Neural cell (in vitro differentiated cells): ENCODE measurements at regions not wholly inside any gene's neighbourhood (a gene's known extent, or its start where the extent isn't known, plus 50 kb on each side); places are given as distances from the start of the nearest gene placed in this dataset.

Experiments
- EP300 ChIP-seq: fragments of 450-650 bp; conservative IDR thresholded peaks from 2 replicates; pipeline ENCODE4 v1.6.1; 2014; ENCODE audit warnings: antibody characterized with exemption, mild to moderate bottlenecking, moderate library complexity; ENCODE audit not compliant: poor library complexity, severe bottlenecking
- EZH2 ChIP-seq: fragments of 200-600, 300-800 bp; shearing (Covaris generic), sonication (generic); IDR thresholded peaks from 2 replicates; pipeline ENCODE4 v1.6.1; 2014; ENCODE audit warnings: antibody characterized with exemption, low read length, borderline replicate concordance, mild to moderate bottlenecking; ENCODE audit not compliant: insufficient read depth, poor library complexity, severe bottlenecking
- MXI1 ChIP-seq: fragments of 450-650 bp; conservative IDR thresholded peaks from 2 replicates; pipeline ENCODE4 v1.6.1; 2014; ENCODE audit warnings: antibody characterized with exemption, mild to moderate bottlenecking; ENCODE audit not compliant: poor library complexity, severe bottlenecking
- POLR2AphosphoS5 ChIP-seq: IDR thresholded peaks from 2 replicates; pipeline ENCODE4 v1.6.1; 2012
- RAD21 ChIP-seq: fragments of 450-650 bp; conservative IDR thresholded peaks from 2 replicates; pipeline ENCODE4 v1.6.1; 2014; ENCODE audit warnings: antibody characterized with exemption, mild to moderate bottlenecking, moderate library complexity
- SMC3 ChIP-seq: fragments of 450-650 bp; conservative IDR thresholded peaks from 2 replicates; pipeline ENCODE4 v1.6.1; 2014; ENCODE audit warnings: antibody characterized with exemption, mild to moderate bottlenecking, moderate library complexity; ENCODE audit not compliant: poor library complexity
- TAF1 ChIP-seq: IDR thresholded peaks from 2 replicates; pipeline ENCODE4 v1.6.1; 2012; ENCODE audit warnings: low read depth
- TF ChIP-seq, protein P1 (sequence below): fragments of 450-650 bp; IDR thresholded peaks from 2 replicates; pipeline ENCODE4 v1.5.1; 2014; ENCODE audit warnings: antibody characterized with exemption, mild to moderate bottlenecking, moderate library complexity; ENCODE audit not compliant: poor library complexity, severe bottlenecking
- TF ChIP-seq, protein P2 (sequence below): IDR thresholded peaks from 2 replicates; pipeline ENCODE4 v1.6.1; 2012; ENCODE audit warnings: borderline replicate concordance

DNA sequence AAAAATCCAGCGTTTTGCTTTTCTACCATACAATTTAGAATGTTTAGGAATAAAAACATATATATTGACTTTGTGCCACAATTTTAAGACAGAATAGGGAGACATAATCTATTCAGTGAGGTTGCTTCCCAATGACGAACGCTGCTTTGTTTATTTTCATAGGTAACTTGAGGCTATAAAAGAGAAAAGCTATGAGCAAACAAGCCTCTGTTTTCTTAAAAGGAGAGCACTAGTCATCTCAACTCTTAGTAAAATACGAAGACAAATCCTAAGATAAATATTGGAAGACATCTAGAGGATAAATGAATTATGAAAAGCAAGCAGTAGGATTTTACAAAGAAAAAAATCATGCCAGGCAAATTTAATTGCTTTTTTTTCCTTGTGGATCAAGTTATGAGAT, 363.6 kb downstream of the ANXA1 start:
- TF ChIP-seq, protein P1, sequence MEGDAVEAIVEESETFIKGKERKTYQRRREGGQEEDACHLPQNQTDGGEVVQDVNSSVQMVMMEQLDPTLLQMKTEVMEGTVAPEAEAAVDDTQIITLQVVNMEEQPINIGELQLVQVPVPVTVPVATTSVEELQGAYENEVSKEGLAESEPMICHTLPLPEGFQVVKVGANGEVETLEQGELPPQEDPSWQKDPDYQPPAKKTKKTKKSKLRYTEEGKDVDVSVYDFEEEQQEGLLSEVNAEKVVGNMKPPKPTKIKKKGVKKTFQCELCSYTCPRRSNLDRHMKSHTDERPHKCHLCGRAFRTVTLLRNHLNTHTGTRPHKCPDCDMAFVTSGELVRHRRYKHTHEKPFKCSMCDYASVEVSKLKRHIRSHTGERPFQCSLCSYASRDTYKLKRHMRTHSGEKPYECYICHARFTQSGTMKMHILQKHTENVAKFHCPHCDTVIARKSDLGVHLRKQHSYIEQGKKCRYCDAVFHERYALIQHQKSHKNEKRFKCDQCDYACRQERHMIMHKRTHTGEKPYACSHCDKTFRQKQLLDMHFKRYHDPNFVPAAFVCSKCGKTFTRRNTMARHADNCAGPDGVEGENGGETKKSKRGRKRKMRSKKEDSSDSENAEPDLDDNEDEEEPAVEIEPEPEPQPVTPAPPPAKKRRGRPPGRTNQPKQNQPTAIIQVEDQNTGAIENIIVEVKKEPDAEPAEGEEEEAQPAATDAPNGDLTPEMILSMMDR = no peak
- TF ChIP-seq, protein P2, sequence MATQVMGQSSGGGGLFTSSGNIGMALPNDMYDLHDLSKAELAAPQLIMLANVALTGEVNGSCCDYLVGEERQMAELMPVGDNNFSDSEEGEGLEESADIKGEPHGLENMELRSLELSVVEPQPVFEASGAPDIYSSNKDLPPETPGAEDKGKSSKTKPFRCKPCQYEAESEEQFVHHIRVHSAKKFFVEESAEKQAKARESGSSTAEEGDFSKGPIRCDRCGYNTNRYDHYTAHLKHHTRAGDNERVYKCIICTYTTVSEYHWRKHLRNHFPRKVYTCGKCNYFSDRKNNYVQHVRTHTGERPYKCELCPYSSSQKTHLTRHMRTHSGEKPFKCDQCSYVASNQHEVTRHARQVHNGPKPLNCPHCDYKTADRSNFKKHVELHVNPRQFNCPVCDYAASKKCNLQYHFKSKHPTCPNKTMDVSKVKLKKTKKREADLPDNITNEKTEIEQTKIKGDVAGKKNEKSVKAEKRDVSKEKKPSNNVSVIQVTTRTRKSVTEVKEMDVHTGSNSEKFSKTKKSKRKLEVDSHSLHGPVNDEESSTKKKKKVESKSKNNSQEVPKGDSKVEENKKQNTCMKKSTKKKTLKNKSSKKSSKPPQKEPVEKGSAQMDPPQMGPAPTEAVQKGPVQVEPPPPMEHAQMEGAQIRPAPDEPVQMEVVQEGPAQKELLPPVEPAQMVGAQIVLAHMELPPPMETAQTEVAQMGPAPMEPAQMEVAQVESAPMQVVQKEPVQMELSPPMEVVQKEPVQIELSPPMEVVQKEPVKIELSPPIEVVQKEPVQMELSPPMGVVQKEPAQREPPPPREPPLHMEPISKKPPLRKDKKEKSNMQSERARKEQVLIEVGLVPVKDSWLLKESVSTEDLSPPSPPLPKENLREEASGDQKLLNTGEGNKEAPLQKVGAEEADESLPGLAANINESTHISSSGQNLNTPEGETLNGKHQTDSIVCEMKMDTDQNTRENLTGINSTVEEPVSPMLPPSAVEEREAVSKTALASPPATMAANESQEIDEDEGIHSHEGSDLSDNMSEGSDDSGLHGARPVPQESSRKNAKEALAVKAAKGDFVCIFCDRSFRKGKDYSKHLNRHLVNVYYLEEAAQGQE = no peak
- TF ChIP-seq RAD21 (no peak), TAF1 (no peak), SMC3 (no peak), POLR2AphosphoS5 (no peak), EZH2 (no peak), MXI1 (no peak), EP300 (no peak)
